ENCODE measurements at regions not wholly inside any gene's neighbourhood (a gene's known extent, or its start where the extent isn't known, plus 50 kb on each side); places are given as distances from the start of the nearest gene placed in this dataset.

- H3K27ac ChIP-seq: no peak overlapping the region
- H3K9ac ChIP-seq (ENCODE audit: insufficient read length): no peak overlapping the region
- no peaks in the 10 kb centered on the region for H3K36me3 ChIP-seq (ENCODE audit: insufficient read depth, low read length)
- no peak for DNase-seq (ENCODE audit: low read depth, low spot score)
- no peak for TF ChIP-seq FOXP2 (optimal IDR thresholded peaks at IDR 0.05; ENCODE audit: control extremely low read depth, extremely low read length, insufficient read depth)
- no peak for TF ChIP-seq POLR2AphosphoS5 (IDR thresholded peaks at IDR 0.05; ENCODE audit: borderline replicate concordance, low read depth, low read length)
- no peak for TF ChIP-seq EZH2 (IDR thresholded peaks at IDR 0.05)
- H3K9me3 ChIP-seq (ENCODE audit: low read depth, low read length): no peaks in the 10 kb centered on the region
- H3K4me3 ChIP-seq: no peak overlapping the region
Measured at GRCh38 chr5:145479857-145480256, 355.3 kb downstream of the PRELID2 start.

GRCh38 chr5:145479271-145479670 lies 355.9 kb downstream of the PRELID2 start:
- TF ChIP-seq POLR2AphosphoS5 (IDR thresholded peaks at IDR 0.05; ENCODE audit: borderline replicate concordance, low read depth, low read length) (no peak), FOXP2 (optimal IDR thresholded peaks at IDR 0.05; ENCODE audit: control extremely low read depth, extremely low read length, insufficient read depth) (no peak), EZH2 (IDR thresholded peaks at IDR 0.05) (no peak)
- Histone ChIP-seq H3K27ac (no peak overlapping the region), H3K9ac (ENCODE audit: insufficient read length) (no peak overlapping the region), H3K4me3 (no peak overlapping the region), H3K36me3 (ENCODE audit: insufficient read depth, low read length) (no peaks in the 10 kb centered on the region), H3K9me3 (ENCODE audit: low read depth, low read length) (no peaks in the 10 kb centered on the region)
- DNase-seq (ENCODE audit: low read depth, low spot score): no peak

DNA sequence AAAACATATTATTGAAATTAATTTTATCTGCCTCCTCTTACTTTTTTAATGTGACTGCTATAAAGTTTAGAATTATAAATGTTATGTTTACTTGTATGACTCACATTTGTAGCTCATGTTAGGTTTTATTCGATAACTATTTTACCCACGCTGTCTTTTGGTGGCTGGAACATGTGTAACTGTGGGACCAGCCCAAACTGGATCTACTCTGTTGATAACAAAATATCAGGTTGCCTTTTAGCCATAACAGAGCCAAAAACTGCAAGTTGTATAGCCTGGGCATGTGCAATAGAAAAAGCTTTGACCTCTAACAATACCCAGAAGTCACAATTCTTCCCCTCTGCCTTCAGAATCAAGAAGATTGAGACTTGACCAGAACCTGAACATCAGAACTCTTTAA lies 356.5 kb downstream of the PRELID2 start:
- H3K36me3 ChIP-seq (ENCODE audit: insufficient read depth, low read length): no peaks in the 10 kb centered on the region
- H3K27ac ChIP-seq: no peak overlapping the region
- H3K9me3 ChIP-seq (ENCODE audit: low read depth, low read length): no peaks in the 10 kb centered on the region
- no peak overlapping the region for H3K4me3 ChIP-seq
- H3K9ac ChIP-seq (ENCODE audit: insufficient read length): no peak overlapping the region
- no peak for DNase-seq (ENCODE audit: low read depth, low spot score)
- TF ChIP-seq POLR2AphosphoS5 (IDR thresholded peaks at IDR 0.05; ENCODE audit: borderline replicate concordance, low read depth, low read length) (no peak), EZH2 (IDR thresholded peaks at IDR 0.05) (no peak), FOXP2 (optimal IDR thresholded peaks at IDR 0.05; ENCODE audit: control extremely low read depth, extremely low read length, insufficient read depth) (no peak)

DNA sequence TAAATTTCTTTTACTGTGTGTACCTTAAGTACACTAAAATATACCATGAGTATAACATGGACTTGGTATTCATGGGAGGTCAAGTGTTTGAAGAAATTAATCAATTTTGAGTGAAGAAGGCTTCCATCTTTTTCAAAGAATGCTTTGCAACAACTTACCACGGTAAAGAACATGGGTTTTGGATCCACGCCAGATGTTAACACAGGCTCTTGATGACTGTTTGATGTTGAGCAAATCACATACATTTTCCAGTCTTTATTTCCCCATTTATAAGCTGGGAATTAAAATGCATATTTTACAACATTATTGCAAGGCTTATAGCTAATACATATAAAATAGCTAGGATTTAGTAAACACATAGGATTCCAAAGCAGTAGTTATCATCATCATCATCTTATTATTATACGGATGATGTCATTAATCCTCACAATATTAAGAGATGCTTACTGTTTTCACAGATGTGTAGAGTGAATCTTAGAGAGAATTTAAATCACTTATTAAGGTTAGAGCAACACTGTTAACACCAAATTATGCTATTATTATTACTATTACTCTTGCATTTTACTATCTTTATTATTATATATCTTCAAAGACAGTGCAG lies 362.0 kb downstream of the PRELID2 start:
- DNase-seq (ENCODE audit: low read depth, low spot score): no peak
- Histone ChIP-seq H3K9me3 (ENCODE audit: low read depth, low read length) (no peaks in the 10 kb centered on the region), H3K27ac (no peak overlapping the region), H3K9ac (ENCODE audit: insufficient read length) (no peak overlapping the region), H3K4me3 (no peak overlapping the region), H3K36me3 (ENCODE audit: insufficient read depth, low read length) (no peaks in the 10 kb centered on the region)
- TF ChIP-seq EZH2 (IDR thresholded peaks at IDR 0.05) (no peak), POLR2AphosphoS5 (IDR thresholded peaks at IDR 0.05; ENCODE audit: borderline replicate concordance, low read depth, low read length) (no peak), FOXP2 (optimal IDR thresholded peaks at IDR 0.05; ENCODE audit: control extremely low read depth, extremely low read length, insufficient read depth) (no peak)

DNA sequence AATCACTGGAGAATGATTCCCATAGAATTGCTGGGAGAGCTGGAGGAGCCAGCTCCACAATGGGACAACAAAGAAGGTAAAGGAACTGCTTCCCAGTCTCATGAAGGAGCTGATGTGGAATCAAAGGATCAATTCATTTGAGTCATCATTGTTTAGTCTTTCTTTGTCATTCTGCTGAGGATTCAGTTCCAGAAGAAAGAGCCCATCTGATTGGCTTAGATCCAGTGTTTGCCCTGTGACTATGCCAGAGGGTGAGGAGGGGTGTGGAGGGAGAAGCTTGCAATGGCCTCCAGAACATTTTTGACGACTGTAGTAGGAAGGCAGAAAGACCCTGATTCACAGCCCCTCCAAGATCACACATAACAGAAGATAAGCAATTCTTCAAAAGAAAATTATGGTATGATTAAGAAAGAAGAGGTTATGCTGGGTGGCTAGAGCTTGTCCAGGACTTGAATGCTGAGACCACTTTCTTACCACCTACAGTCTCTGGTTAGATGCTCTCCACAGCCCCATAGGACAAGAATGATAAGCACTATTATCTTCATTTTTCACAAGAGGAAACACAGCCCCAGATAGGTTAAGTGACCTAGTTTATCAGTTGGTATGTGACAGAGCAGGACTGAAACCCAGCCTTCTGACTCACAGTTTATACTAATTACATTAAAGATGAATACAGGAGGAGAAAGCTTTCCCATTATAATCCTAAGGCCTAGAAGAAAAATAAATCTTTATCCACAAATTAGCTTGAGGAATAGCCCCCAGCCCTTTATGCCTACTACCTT lies 363.1 kb downstream of the PRELID2 start:
- no peak for DNase-seq (ENCODE audit: low read depth, low spot score)
- H3K4me3 ChIP-seq: no peak overlapping the region
- H3K9me3 ChIP-seq (ENCODE audit: low read depth, low read length): no peaks in the 10 kb centered on the region
- no peak overlapping the region for H3K9ac ChIP-seq (ENCODE audit: insufficient read length)
- H3K27ac ChIP-seq: no peak overlapping the region
- no peaks in the 10 kb centered on the region for H3K36me3 ChIP-seq (ENCODE audit: insufficient read depth, low read length)
- TF ChIP-seq FOXP2 (optimal IDR thresholded peaks at IDR 0.05; ENCODE audit: control extremely low read depth, extremely low read length, insufficient read depth) (no peak), EZH2 (IDR thresholded peaks at IDR 0.05) (no peak), POLR2AphosphoS5 (IDR thresholded peaks at IDR 0.05; ENCODE audit: borderline replicate concordance, low read depth, low read length) (no peak)

DNA sequence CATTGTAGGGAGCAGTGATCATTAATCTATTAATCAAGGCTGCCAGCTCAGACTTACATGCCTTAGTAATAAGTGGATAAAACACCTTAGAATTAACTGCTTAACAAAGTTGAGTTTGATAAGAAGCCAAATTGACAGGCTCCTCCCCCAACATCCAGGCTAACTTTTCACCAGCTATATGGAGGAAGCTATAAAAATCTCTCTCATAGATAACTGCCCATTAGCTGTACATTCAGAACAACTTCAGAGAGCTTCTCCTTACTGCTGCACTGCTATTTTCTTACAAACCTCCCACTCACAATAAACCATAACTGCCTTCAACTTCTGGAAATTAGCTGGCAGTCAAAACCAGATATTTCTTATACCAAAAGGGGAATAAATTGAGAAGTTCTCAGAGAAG lies 364.1 kb downstream of the PRELID2 start:
- no peaks in the 10 kb centered on the region for H3K36me3 ChIP-seq (ENCODE audit: insufficient read depth, low read length)
- H3K9me3 ChIP-seq (ENCODE audit: low read depth, low read length): no peaks in the 10 kb centered on the region
- H3K9ac ChIP-seq (ENCODE audit: insufficient read length): no peak overlapping the region
- no peak for DNase-seq (ENCODE audit: low read depth, low spot score)
- no peak overlapping the region for H3K27ac ChIP-seq
- TF ChIP-seq FOXP2 (optimal IDR thresholded peaks at IDR 0.05; ENCODE audit: control extremely low read depth, extremely low read length, insufficient read depth) (no peak), EZH2 (IDR thresholded peaks at IDR 0.05) (no peak), POLR2AphosphoS5 (IDR thresholded peaks at IDR 0.05; ENCODE audit: borderline replicate concordance, low read depth, low read length) (no peak)
- H3K4me3 ChIP-seq: no peak overlapping the region

DNA sequence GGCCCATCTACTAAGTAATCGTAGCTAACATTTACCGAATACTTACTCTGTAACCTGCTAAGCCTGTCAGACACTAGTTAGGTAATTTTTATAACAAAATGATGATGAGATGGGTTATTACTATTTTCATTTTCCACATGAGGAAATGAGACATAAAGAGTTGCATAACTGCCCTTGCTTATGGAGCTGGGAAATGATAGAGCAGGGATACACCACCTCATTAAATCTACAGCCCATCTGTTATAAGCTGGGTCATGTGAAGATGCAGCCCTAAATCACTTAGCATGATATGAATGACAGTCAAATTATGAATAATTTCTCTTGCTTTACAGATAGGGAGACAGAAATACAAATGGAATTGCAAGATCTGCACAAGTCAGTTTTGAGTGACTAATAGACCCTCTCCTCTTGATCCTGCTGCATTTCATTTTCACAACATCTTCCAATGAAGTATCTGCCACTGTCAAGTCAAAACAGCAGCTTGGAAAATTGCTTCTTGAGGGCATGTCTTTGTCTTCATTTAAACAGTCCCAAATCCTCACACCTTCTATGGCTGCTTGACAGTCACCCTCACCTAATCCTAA lies 364.7 kb downstream of the PRELID2 start:
- Histone ChIP-seq H3K9me3 (ENCODE audit: low read depth, low read length) (no peaks in the 10 kb centered on the region), H3K27ac (no peak overlapping the region), H3K9ac (ENCODE audit: insufficient read length) (no peak overlapping the region), H3K4me3 (no peak overlapping the region), H3K36me3 (ENCODE audit: insufficient read depth, low read length) (no peaks in the 10 kb centered on the region)
- DNase-seq (ENCODE audit: low read depth, low spot score): no peak
- no peak for TF ChIP-seq EZH2 (IDR thresholded peaks at IDR 0.05)
- no peak for TF ChIP-seq POLR2AphosphoS5 (IDR thresholded peaks at IDR 0.05; ENCODE audit: borderline replicate concordance, low read depth, low read length)
- no peak for TF ChIP-seq FOXP2 (optimal IDR thresholded peaks at IDR 0.05; ENCODE audit: control extremely low read depth, extremely low read length, insufficient read depth)

DNA sequence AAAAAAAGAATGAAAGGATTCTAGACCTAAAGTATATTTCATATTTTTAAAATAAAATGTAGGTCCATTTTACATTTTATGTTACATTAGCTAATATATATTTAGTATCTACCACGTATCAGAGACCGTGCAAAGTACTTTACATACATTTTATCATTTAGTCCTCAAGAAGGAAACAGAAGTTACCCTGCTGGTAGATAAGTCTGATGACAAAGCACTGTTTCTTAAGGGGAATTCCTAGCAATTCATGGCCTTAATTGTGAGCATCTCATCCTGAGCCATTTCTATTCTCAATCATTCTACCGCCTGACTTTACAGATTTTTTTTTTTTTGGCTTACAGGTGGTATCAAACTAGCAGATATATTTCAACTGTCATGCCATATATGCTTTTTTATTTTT lies 367.7 kb downstream of the PRELID2 start:
- no peak for TF ChIP-seq FOXP2 (optimal IDR thresholded peaks at IDR 0.05; ENCODE audit: control extremely low read depth, extremely low read length, insufficient read depth)
- TF ChIP-seq POLR2AphosphoS5 (IDR thresholded peaks at IDR 0.05; ENCODE audit: borderline replicate concordance, low read depth, low read length): no peak
- no peak for TF ChIP-seq EZH2 (IDR thresholded peaks at IDR 0.05)
- DNase-seq (ENCODE audit: low read depth, low spot score): no peak
- no peaks in the 10 kb centered on the region for H3K9me3 ChIP-seq (ENCODE audit: low read depth, low read length)

More for the DNA sequence above, 367.7 kb downstream of the PRELID2 start:
- Histone ChIP-seq H3K27ac (no peak overlapping the region), H3K9ac (ENCODE audit: insufficient read length) (no peak overlapping the region), H3K36me3 (ENCODE audit: insufficient read depth, low read length) (no peaks in the 10 kb centered on the region), H3K4me3 (no peak overlapping the region)

Data from SK-N-MC (cell line).